Endothelial cell of umbilical vein (primary cell): ENCODE measurements at regions not wholly inside any gene's neighbourhood (a gene's known extent, or its start where the extent isn't known, plus 50 kb on each side); places are given as distances from the start of the nearest gene placed in this dataset.

ENCODE experiments used
- BruUV-seq: library from RNA; stranded (reverse); fragments of 400-500 nt; replicated peaks from 2 replicates; lab custom pipeline; 2021; lab: Mats Ljungman, UMichigan
- CTCF ChIA-PET: fragments of 300-600, 350-600 bp; sonication (Branson Sonifier 250); formaldehyde crosslinking; loops from one replicate; lab custom pipeline; 2021; ENCODE audit warnings: antibody characterized with exemption, inconsistent platforms; lab: Charles Lee
- POLR2A ChIA-PET: fragments of 300-600, 350-600 bp; sonication (Branson Sonifier 250); formaldehyde crosslinking; loops from one replicate; lab custom pipeline; 2021; ENCODE audit warnings: antibody characterized with exemption, inconsistent platforms; lab: Charles Lee
- DNase-seq: peaks from one replicate; pipeline ENCODE4 v3.0.0-alpha.2; 2011; ENCODE audit warnings: low read depth, low spot score
- FAIRE-seq: peaks from 2 replicates; lab custom pipeline; 2011; peaks lifted over from hg19 to GRCh38; lab: Jason Lieb, UNC
- H2AFZ ChIP-seq: 2 replicates; pipeline ENCODE4 v1.6.0; 2012; ENCODE audit warnings: low read depth, low read length, control low read depth, inconsistent platforms
- H3K27ac ChIP-seq: 2 replicates; pipeline ENCODE4 v1.5.1; 2011; ENCODE audit warnings: low read depth, mild to moderate bottlenecking, control low read depth, low read length, moderate library complexity; ENCODE audit not compliant: insufficient read depth
- H3K27me3 ChIP-seq, 2 experiments: 2 replicates each; pipeline versions ENCODE4 v1.6.0 to v1.6.1; 2011; ENCODE audit warnings: low read length in 2 of 2, mixed read lengths in 1 of 2; ENCODE audit not compliant: control insufficient read depth in 2 of 2, insufficient read depth in 2 of 2
- H3K36me3 ChIP-seq, 2 experiments: 2 replicates in 1 of 2; 3 replicates in 1 of 2; pipeline ENCODE4 v1.5.1; 2011; ENCODE audit warnings: low read length in 2 of 2, mild to moderate bottlenecking in 1 of 2, moderate library complexity in 1 of 2; ENCODE audit not compliant: control insufficient read depth in 2 of 2, insufficient read depth in 2 of 2; ENCODE audit errors: extremely low read depth in 1 of 2
- H3K4me1 ChIP-seq: 3 replicates; pipeline ENCODE4 v1.5.1; 2011; ENCODE audit warnings: mild to moderate bottlenecking, low read length; ENCODE audit not compliant: control insufficient read depth, insufficient read depth; ENCODE audit errors: extremely low read depth
- H3K4me2 ChIP-seq: 2 replicates; pipeline ENCODE4 v1.6.1; 2011; ENCODE audit warnings: low read length, control low read depth, mixed read lengths; ENCODE audit not compliant: insufficient read depth
- H3K4me3 ChIP-seq, 3 experiments: fragments of 200-600 bp in 1 of 3; sonication (generic), shearing (Covaris generic) in 1 of 3; replicated peaks in 1 of 3; 2 replicates each; pipeline ENCODE4 v1.5.1; 2011 to 2016; ENCODE audit warnings: control low read depth in 3 of 3, low read length in 3 of 3, mild to moderate bottlenecking in 2 of 3, inconsistent platforms in 1 of 3, low read depth in 1 of 3, moderate library complexity in 1 of 3; ENCODE audit not compliant: insufficient read depth in 1 of 3
- H3K79me2 ChIP-seq: 2 replicates; pipeline ENCODE4 v1.6.0; 2012; ENCODE audit warnings: low read length, inconsistent platforms; ENCODE audit not compliant: control insufficient read depth, insufficient read depth
- H3K9ac ChIP-seq: replicated peaks from 2 replicates; pipeline ENCODE3; 2011; ENCODE audit warnings: low read length, control low read depth; ENCODE audit not compliant: insufficient read depth; ENCODE audit errors: extremely low read depth
- H3K9me1 ChIP-seq: replicated peaks from 3 replicates; pipeline ENCODE4 v1.6.0; 2011; ENCODE audit warnings: mild to moderate bottlenecking, low read length; ENCODE audit not compliant: control insufficient read depth, insufficient read depth; ENCODE audit errors: extremely low read depth
- H3K9me3 ChIP-seq: replicated peaks from 2 replicates; pipeline ENCODE4 v1.5.1; 2012; ENCODE audit warnings: low read length, inconsistent platforms; ENCODE audit not compliant: control insufficient read depth, insufficient read depth
- H4K20me1 ChIP-seq: replicated peaks from 2 replicates; pipeline ENCODE3; 2011; ENCODE audit warnings: mild to moderate bottlenecking, low read length; ENCODE audit not compliant: control insufficient read depth, insufficient read depth; ENCODE audit errors: extremely low read depth
- EZH2 ChIP-seq: IDR thresholded peaks from 2 replicates; pipeline ENCODE4 v1.6.1; 2012; ENCODE audit warnings: borderline replicate concordance, low read depth, mild to moderate bottlenecking, moderate library complexity, low read length, inconsistent platforms; ENCODE audit not compliant: severe bottlenecking
- FOS ChIP-seq: IDR thresholded peaks from 2 replicates; pipeline ENCODE4 v1.6.1; 2011; ENCODE audit warnings: mild to moderate bottlenecking, low read length, moderate library complexity, borderline replicate concordance; ENCODE audit not compliant: insufficient read depth
- GATA2 ChIP-seq: IDR thresholded peaks from 2 replicates; pipeline ENCODE4 v1.7.0; 2011; ENCODE audit warnings: low read depth, mild to moderate bottlenecking, moderate library complexity, mixed read lengths, low read length; ENCODE audit not compliant: insufficient read length, insufficient read depth
- JUN ChIP-seq: IDR thresholded peaks from 2 replicates; pipeline ENCODE4 v1.6.1; 2011; ENCODE audit warnings: borderline replicate concordance, low read depth; ENCODE audit not compliant: insufficient read length, insufficient read depth
- MYC ChIP-seq: IDR thresholded peaks from one replicate; pipeline ENCODE4 v1.6.1; 2011; ENCODE audit warnings: mild to moderate bottlenecking, low read depth, low read length
- POLR2A ChIP-seq: IDR thresholded peaks from 2 replicates; pipeline ENCODE4 v1.6.1; 2012; ENCODE audit warnings: low read depth, mild to moderate bottlenecking, control low read depth, low read length
- POLR2AphosphoS5 ChIP-seq: IDR thresholded peaks from 2 replicates; pipeline ENCODE4 v1.6.1; 2012; ENCODE audit warnings: low read depth, mild to moderate bottlenecking, control low read depth, low read length, moderate library complexity; ENCODE audit not compliant: insufficient read depth
- dilution Hi-C: fragments of 300-500 bp; cut with MboI; formaldehyde crosslinking; loops from one replicate; pipeline ENCODE4 v1.15.0; 2019; ENCODE audit warnings: low sequenced_read_pairs; ENCODE audit not compliant: extremely low pct_ligation_motif_present
- intact Hi-C: fragments of 100-400 bp; cut with micrococcal nuclease; formaldehyde crosslinking; loops from one replicate; pipeline ENCODE4 v1.10.0; 2022
- TF ChIP-seq, protein P1 (sequence below): IDR thresholded peaks from 2 replicates; pipeline ENCODE4 v1.6.1; 2011; ENCODE audit not compliant: insufficient read depth, insufficient read length
- TF ChIP-seq, protein P2 (sequence below), 2 donors: IDR thresholded peaks; 1 replicate in 1 of 2; 2 replicates in 1 of 2; pipeline ENCODE4 v1.5.1; 2011; ENCODE audit warnings: low read length in 2 of 2, mild to moderate bottlenecking in 2 of 2, moderate library complexity in 2 of 2, control low read depth in 1 of 2, inconsistent platforms in 1 of 2, low read depth in 1 of 2; ENCODE audit not compliant: insufficient read depth in 1 of 2; ENCODE audit errors: extremely low read depth in 1 of 2

DNA sequence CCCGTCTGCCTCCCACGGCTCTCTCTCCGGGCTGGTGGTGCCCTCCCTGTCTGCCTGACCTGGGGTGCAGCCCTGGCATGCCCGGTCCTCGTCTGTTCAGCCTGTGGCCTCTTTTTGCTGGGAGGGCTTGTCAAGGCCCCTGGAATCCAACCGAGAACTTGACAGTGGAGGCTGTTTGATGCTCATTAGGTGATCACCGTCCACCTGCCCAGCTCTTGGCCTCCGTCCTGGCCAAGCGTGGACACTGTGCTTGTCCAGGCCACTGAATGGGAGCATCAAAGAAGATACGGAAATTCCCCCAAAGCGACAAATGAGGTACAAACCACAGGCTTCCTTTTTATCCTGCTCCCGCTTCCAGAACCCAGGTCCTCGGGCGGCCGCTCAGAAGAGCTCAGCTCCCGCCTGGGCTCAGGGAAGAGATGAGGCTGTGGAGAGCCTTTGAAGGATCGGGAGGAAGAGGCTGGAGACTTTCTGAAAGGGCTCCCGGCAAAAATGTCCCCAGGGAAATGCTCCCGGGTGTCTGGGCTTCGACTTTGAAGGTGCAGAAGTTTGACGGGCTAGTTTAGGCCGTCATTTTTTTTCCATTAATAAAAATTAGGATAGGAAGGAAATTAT lies 1273.9 kb downstream of the BRD1 start:
- DNase-seq (no peak), FAIRE-seq (no peak)
- TF ChIP-seq GATA2, result no peak
- no peak for TF ChIP-seq POLR2AphosphoS5
- TF ChIP-seq, protein P1, sequence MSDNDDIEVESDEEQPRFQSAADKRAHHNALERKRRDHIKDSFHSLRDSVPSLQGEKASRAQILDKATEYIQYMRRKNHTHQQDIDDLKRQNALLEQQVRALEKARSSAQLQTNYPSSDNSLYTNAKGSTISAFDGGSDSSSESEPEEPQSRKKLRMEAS, result no peak
- TF ChIP-seq JUN, result no peak
- TF ChIP-seq MYC, result no peak
- no TSS peak for BruUV-seq
- no peak overlapping the region for H3K4me3 ChIP-seq
- H3K4me2 ChIP-seq, result no peak overlapping the region
- H3K9me1 ChIP-seq, result no peaks in the 10 kb centered on the region
- ChIA-PET CTCF (no interaction called here), POLR2A (no interaction called here)
- peaks cover 5% of the 10 kb centered on the region for H3K9me3 ChIP-seq
- intact Hi-C loops, result no loop called here
- H4K20me1 ChIP-seq, result no peaks in the 10 kb centered on the region
- no peaks in the 10 kb centered on the region for H3K4me1 ChIP-seq
- dilution Hi-C loops, result no loop called here
- no peak overlapping the region for H3K27ac ChIP-seq
- H3K27me3 ChIP-seq, result no peaks in the 10 kb centered on the region
- no peak overlapping the region for H2AFZ ChIP-seq
- H3K9ac ChIP-seq, result no peak overlapping the region
- H3K79me2 ChIP-seq, result no peaks in the 10 kb centered on the region
- H3K36me3 ChIP-seq, result no peaks in the 10 kb centered on the region

DNA sequence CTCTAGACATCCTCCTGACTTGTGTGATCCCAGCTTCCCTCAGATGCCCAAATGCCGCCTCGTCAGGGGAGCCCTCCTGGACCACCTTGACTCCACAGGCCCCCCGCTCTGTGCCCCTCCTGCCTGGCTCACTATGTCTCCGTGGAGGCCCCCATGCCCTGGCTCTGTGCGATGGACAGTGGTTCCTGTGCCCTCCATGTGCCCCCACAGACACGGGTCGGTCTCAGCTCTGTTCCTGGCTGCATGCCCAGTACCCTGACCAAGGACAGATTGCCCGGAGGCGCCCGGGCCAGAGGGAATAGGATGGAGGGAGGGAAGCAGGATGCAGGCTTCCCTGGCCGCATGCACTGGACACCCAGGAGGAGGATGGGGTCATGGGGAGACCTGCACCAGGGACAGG lies 1274.6 kb downstream of the BRD1 start:
- no peak overlapping the region for H3K4me2 ChIP-seq
- H3K27ac ChIP-seq, result no peak overlapping the region
- no peak overlapping the region for H3K4me3 ChIP-seq
- H3K4me1 ChIP-seq, result no peaks in the 10 kb centered on the region
- TF ChIP-seq MYC (no peak), POLR2AphosphoS5 (no peak), POLR2A (no peak), EZH2 (no peak), JUN (no peak), GATA2 (no peak), FOS (no peak)
- TF ChIP-seq, protein P1, result no peak
- TF ChIP-seq, protein P2, sequence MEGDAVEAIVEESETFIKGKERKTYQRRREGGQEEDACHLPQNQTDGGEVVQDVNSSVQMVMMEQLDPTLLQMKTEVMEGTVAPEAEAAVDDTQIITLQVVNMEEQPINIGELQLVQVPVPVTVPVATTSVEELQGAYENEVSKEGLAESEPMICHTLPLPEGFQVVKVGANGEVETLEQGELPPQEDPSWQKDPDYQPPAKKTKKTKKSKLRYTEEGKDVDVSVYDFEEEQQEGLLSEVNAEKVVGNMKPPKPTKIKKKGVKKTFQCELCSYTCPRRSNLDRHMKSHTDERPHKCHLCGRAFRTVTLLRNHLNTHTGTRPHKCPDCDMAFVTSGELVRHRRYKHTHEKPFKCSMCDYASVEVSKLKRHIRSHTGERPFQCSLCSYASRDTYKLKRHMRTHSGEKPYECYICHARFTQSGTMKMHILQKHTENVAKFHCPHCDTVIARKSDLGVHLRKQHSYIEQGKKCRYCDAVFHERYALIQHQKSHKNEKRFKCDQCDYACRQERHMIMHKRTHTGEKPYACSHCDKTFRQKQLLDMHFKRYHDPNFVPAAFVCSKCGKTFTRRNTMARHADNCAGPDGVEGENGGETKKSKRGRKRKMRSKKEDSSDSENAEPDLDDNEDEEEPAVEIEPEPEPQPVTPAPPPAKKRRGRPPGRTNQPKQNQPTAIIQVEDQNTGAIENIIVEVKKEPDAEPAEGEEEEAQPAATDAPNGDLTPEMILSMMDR (IDR thresholded peaks at IDR 0.05; ENCODE audit: extremely low read depth in 1 of 2, insufficient read depth in 1 of 2, low read depth in 1 of 2, low read length in 2 of 2), result no peak
- FAIRE-seq (no peak), DNase-seq (no peak)
- CTCF ChIA-PET, result no interaction called here
- no peaks in the 10 kb centered on the region for H3K27me3 ChIP-seq
- BruUV-seq, result no TSS peak
- no peaks in the 10 kb centered on the region for H3K79me2 ChIP-seq
- no peaks in the 10 kb centered on the region for H3K9me1 ChIP-seq
- dilution Hi-C loops, result no loop called here
- peaks cover 7% of the 10 kb centered on the region for H3K9me3 ChIP-seq
- no peak overlapping the region for H2AFZ ChIP-seq
- no peaks in the 10 kb centered on the region for H4K20me1 ChIP-seq
- intact Hi-C loops, result no loop called here
- POLR2A ChIA-PET, result no interaction called here
- H3K36me3 ChIP-seq, result no peaks in the 10 kb centered on the region
- H3K9ac ChIP-seq, result no peak overlapping the region
